ENCODE measurements at regions not wholly inside any gene's neighbourhood (a gene's known extent, or its start where the extent isn't known, plus 50 kb on each side); places are given as distances from the start of the nearest gene placed in this dataset.

GRCh38 chr5:117337064-117337749, 762.6 kb upstream of the SEMA6A start:
- no peaks in the 10 kb centered on the region for H3K36me3 Mint-ChIP-seq (ENCODE audit: low read depth)
- H3K4me1 Mint-ChIP-seq (ENCODE audit: low read depth): no peaks in the 10 kb centered on the region
- DNase-seq: no peak
- no peaks in the 10 kb centered on the region for H3K27me3 Mint-ChIP-seq (ENCODE audit: insufficient read depth)
- peaks cover 14% of the 10 kb centered on the region for H3K9me3 Mint-ChIP-seq
- no peak overlapping the region for H3K27ac Mint-ChIP-seq
- H3K4me3 Mint-ChIP-seq: no peak overlapping the region
- TF ChIP-seq, protein P1, sequence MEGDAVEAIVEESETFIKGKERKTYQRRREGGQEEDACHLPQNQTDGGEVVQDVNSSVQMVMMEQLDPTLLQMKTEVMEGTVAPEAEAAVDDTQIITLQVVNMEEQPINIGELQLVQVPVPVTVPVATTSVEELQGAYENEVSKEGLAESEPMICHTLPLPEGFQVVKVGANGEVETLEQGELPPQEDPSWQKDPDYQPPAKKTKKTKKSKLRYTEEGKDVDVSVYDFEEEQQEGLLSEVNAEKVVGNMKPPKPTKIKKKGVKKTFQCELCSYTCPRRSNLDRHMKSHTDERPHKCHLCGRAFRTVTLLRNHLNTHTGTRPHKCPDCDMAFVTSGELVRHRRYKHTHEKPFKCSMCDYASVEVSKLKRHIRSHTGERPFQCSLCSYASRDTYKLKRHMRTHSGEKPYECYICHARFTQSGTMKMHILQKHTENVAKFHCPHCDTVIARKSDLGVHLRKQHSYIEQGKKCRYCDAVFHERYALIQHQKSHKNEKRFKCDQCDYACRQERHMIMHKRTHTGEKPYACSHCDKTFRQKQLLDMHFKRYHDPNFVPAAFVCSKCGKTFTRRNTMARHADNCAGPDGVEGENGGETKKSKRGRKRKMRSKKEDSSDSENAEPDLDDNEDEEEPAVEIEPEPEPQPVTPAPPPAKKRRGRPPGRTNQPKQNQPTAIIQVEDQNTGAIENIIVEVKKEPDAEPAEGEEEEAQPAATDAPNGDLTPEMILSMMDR (IDR thresholded peaks at IDR 0.05): no peak

- Mint-ChIP-seq H3K36me3 (ENCODE audit: low read depth) (no peaks in the 10 kb centered on the region), H3K27ac (no peak overlapping the region), H3K27me3 (ENCODE audit: insufficient read depth) (no peaks in the 10 kb centered on the region), H3K4me1 (ENCODE audit: low read depth) (no peaks in the 10 kb centered on the region), H3K9me3 (peaks cover 21% of the 10 kb centered on the region), H3K4me3 (no peak overlapping the region)
- TF ChIP-seq, protein P1 (IDR thresholded peaks at IDR 0.05): no peak
- no peak for DNase-seq
Observed at GRCh38 chr5:117336208-117336607, 761.6 kb upstream of the SEMA6A start.

GRCh38 chr5:117333011-117333410, 758.4 kb upstream of the SEMA6A start:
- TF ChIP-seq, protein P1 (IDR thresholded peaks at IDR 0.05): no peak
- Mint-ChIP-seq H3K9me3 (peaks cover 29% of the 10 kb centered on the region), H3K27me3 (ENCODE audit: insufficient read depth) (no peaks in the 10 kb centered on the region), H3K4me1 (ENCODE audit: low read depth) (no peaks in the 10 kb centered on the region), H3K36me3 (ENCODE audit: low read depth) (no peaks in the 10 kb centered on the region), H3K27ac (no peak overlapping the region), H3K4me3 (no peak overlapping the region)
- DNase-seq: no peak

GRCh38 chr5:117332341-117332740, 757.7 kb upstream of the SEMA6A start:
- no peak for DNase-seq
- H3K4me3 Mint-ChIP-seq: no peak overlapping the region
- no peaks in the 10 kb centered on the region for H3K4me1 Mint-ChIP-seq (ENCODE audit: low read depth)
- TF ChIP-seq, protein P1 (IDR thresholded peaks at IDR 0.05): no peak
- H3K36me3 Mint-ChIP-seq (ENCODE audit: low read depth): no peaks in the 10 kb centered on the region
- H3K9me3 Mint-ChIP-seq: peaks cover 29% of the 10 kb centered on the region
- no peaks in the 10 kb centered on the region for H3K27me3 Mint-ChIP-seq (ENCODE audit: insufficient read depth)
- H3K27ac Mint-ChIP-seq: no peak overlapping the region

DNA sequence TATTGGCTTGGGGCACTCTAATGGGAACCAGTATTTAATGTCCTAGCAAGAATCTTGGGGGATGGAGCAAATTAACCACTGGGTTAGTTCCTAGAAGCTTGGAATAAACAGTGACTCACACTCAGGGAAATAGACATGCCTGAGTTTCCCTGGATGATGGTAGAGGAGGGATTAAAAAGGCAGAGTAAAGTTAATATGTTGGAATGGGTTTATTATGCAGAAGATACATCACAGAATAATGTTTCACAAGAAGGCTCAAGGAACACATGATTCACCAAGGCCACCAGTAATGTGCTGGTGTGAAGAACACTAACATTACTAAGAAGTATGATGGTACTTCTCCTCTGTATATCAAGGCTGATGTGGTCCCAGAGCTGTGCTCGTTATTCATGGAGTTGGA, 752.9 kb upstream of the SEMA6A start:
- Mint-ChIP-seq H3K36me3 (ENCODE audit: low read depth) (no peaks in the 10 kb centered on the region), H3K4me1 (ENCODE audit: low read depth) (no peaks in the 10 kb centered on the region), H3K27me3 (ENCODE audit: insufficient read depth) (no peaks in the 10 kb centered on the region), H3K4me3 (no peak overlapping the region), H3K27ac (no peak overlapping the region), H3K9me3 (peaks cover 33% of the 10 kb centered on the region)
- TF ChIP-seq, protein P1 (IDR thresholded peaks at IDR 0.05): no peak
- no peak for DNase-seq

All from HFFc6 (cell line).